ENCODE measurements at regions not wholly inside any gene's neighbourhood (a gene's known extent, or its start where the extent isn't known, plus 50 kb on each side); places are given as distances from the start of the nearest gene placed in this dataset.

- intact Hi-C loops (cut with DNase I, micrococcal nuclease), result no loop called here
- DNase-seq, result peak in 4 of 14 experiments; percentile 66 to 85 (median 75)
- H3K27me3 ChIP-seq (ENCODE audit: control insufficient read depth in 1 of 2, insufficient read depth in 2 of 2, low read length in 2 of 2), result no peaks in the 10 kb centered on the region
- Mint-ChIP-seq H3K36me3 (ENCODE audit: low read depth) (peaks cover 4% of the 10 kb centered on the region), H3K27me3 (no peaks in the 10 kb centered on the region), H3K27ac (no peak overlapping the region), H3K4me3 (no peak overlapping the region), H3K4me1 (ENCODE audit: low read depth) (no peaks in the 10 kb centered on the region), H3K9me3 (peaks cover 3% of the 10 kb centered on the region)
- TF ChIP-seq, protein P1, sequence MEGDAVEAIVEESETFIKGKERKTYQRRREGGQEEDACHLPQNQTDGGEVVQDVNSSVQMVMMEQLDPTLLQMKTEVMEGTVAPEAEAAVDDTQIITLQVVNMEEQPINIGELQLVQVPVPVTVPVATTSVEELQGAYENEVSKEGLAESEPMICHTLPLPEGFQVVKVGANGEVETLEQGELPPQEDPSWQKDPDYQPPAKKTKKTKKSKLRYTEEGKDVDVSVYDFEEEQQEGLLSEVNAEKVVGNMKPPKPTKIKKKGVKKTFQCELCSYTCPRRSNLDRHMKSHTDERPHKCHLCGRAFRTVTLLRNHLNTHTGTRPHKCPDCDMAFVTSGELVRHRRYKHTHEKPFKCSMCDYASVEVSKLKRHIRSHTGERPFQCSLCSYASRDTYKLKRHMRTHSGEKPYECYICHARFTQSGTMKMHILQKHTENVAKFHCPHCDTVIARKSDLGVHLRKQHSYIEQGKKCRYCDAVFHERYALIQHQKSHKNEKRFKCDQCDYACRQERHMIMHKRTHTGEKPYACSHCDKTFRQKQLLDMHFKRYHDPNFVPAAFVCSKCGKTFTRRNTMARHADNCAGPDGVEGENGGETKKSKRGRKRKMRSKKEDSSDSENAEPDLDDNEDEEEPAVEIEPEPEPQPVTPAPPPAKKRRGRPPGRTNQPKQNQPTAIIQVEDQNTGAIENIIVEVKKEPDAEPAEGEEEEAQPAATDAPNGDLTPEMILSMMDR (IDR thresholded peaks at IDR 0.05), result no peak
- ChIA-PET CTCF (no interaction called here), POLR2A (no interaction called here)
- no peaks in the 10 kb centered on the region for H3K36me3 ChIP-seq (ENCODE audit: insufficient read depth, low read length)
- no peak for ATAC-seq (ENCODE audit: poor library complexity)
- peak overlapping the region in 1 of 2 donors; percentile 21 for H3K27ac ChIP-seq (ENCODE audit: low read depth in 1 of 2, low read length in 2 of 2)
- no peak overlapping the region for H3K4me3 ChIP-seq (ENCODE audit: low read length)
- no peaks in the 10 kb centered on the region for H3K4me1 ChIP-seq (ENCODE audit: insufficient read depth, low read length)
- no peaks in the 10 kb centered on the region for H3K9me3 ChIP-seq (ENCODE audit: control insufficient read depth in 1 of 2, insufficient read depth in 1 of 2, low read length in 2 of 2)
These were observed 184.6 kb downstream of the OR13H1 start for GRCh38 chrX:131728295-131729145.

DNA sequence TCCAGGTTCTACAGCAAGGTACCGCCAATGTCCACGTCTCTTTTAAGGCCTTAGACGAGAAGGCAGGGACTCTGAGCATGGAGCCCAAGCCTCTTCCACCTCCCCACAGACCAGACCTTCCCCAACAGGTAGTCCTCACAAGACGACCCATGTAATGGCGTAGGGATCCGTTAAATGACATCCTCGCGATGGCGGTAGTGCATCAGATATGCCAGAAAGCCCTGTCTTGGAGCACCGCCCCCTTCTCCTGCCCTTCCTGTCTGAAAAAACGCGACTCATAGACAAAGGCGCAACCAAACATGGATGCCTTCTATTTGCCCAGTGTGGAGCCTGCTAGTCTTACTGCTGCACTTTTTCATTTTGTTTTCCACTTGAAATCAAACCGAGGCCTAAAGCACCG is 185.4 kb downstream of the OR13H1 start:
- POLR2A ChIA-PET, result no interaction called here
- Histone ChIP-seq H3K27me3 (ENCODE audit: control insufficient read depth in 1 of 2, insufficient read depth in 2 of 2, low read length in 2 of 2) (no peaks in the 10 kb centered on the region), H3K36me3 (ENCODE audit: insufficient read depth, low read length) (no peaks in the 10 kb centered on the region), H3K4me3 (ENCODE audit: low read length) (no peak overlapping the region), H3K27ac (ENCODE audit: low read depth in 1 of 2, low read length in 2 of 2) (peak overlapping the region in 1 of 2 donors; percentile 21), H3K4me1 (ENCODE audit: insufficient read depth, low read length) (no peaks in the 10 kb centered on the region), H3K9me3 (ENCODE audit: control insufficient read depth in 1 of 2, insufficient read depth in 1 of 2, low read length in 2 of 2) (no peaks in the 10 kb centered on the region)
- intact Hi-C loops (cut with DNase I, micrococcal nuclease), result no loop called here
- CTCF ChIA-PET, result no interaction called here
- Mint-ChIP-seq H3K36me3 (ENCODE audit: low read depth) (peaks cover 4% of the 10 kb centered on the region), H3K4me3 (no peak overlapping the region), H3K4me1 (ENCODE audit: low read depth) (no peaks in the 10 kb centered on the region), H3K27me3 (no peaks in the 10 kb centered on the region), H3K27ac (no peak overlapping the region), H3K9me3 (peaks cover 3% of the 10 kb centered on the region)
- ATAC-seq (ENCODE audit: poor library complexity) (no peak), DNase-seq (peak in 4 of 14 experiments; percentile 75 to 87 (median 80))
- TF ChIP-seq, protein P1 (IDR thresholded peaks at IDR 0.05), result no peak

DNA sequence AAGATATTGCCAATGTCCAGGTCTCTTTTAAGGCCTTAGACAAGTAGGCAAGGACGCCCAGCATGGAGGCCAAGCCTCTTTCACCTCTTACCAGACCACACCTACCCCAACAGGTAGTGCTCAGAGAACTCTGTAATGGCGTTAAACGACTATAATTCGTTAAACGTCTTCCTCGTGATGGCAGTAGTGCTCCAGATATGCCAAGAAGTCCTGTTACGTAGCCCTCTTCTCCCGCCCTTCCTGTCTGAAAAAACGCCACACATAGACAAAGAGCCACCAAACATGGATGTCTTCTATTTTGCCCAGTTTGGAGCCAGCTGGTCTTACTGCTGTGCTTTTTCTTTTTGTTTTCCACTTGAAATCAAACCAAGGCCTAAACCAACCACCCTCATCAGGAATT is 190.7 kb downstream of the OR13H1 start:
- H3K4me1 ChIP-seq (ENCODE audit: insufficient read depth, low read length), result no peaks in the 10 kb centered on the region
- CTCF ChIA-PET, result interaction anchor here (1.1 kb wide), 1 partner anchor 29 kb away, joined by 4 read pairs; no protein-coding TSS in a partner anchor
- Mint-ChIP-seq H3K36me3 (ENCODE audit: low read depth) (no peaks in the 10 kb centered on the region), H3K9me3 (no peaks in the 10 kb centered on the region), H3K27me3 (no peaks in the 10 kb centered on the region), H3K4me1 (ENCODE audit: low read depth) (no peaks in the 10 kb centered on the region), H3K27ac (no peak overlapping the region), H3K4me3 (no peak overlapping the region)
- H3K4me3 ChIP-seq (ENCODE audit: low read length), result no peak overlapping the region
- no peaks in the 10 kb centered on the region for H3K27me3 ChIP-seq (ENCODE audit: control insufficient read depth in 1 of 2, insufficient read depth in 2 of 2, low read length in 2 of 2)
- TF ChIP-seq, protein P1 (IDR thresholded peaks at IDR 0.05), result no peak
- ATAC-seq (ENCODE audit: poor library complexity), result no peak
- no peak overlapping the region for H3K27ac ChIP-seq (ENCODE audit: low read depth in 1 of 2, low read length in 2 of 2)
- intact Hi-C loops (cut with DNase I, micrococcal nuclease), result no loop called here
- POLR2A ChIA-PET, result no interaction called here
- H3K36me3 ChIP-seq (ENCODE audit: insufficient read depth, low read length), result no peaks in the 10 kb centered on the region
- no peaks in the 10 kb centered on the region for H3K9me3 ChIP-seq (ENCODE audit: control insufficient read depth in 1 of 2, insufficient read depth in 1 of 2, low read length in 2 of 2)
- peak in 4 of 14 experiments; percentile 56 to 85 (median 66) for DNase-seq

All from CD4-positive, alpha-beta T cell (primary cell).